ENCODE measurements at regions not wholly inside any gene's neighbourhood (a gene's known extent, or its start where the extent isn't known, plus 50 kb on each side); places are given as distances from the start of the nearest gene placed in this dataset.
"Not testable (repeated sequence)": the region's sequence is repeated elsewhere in the genome, so short reads cannot be mapped to it uniquely, and the experiment has no call there.

GRCh38 chr7:113349339-113349738 is 231.0 kb upstream of the SMIM30 start:
- no peak for TF ChIP-seq CTCF (IDR thresholded peaks at IDR 0.05)
- no peaks in the 10 kb centered on the region for H3K36me3 ChIP-seq
- ATAC-seq (no peak), DNase-seq (no peak)
- H3K4me1 ChIP-seq: no peaks in the 10 kb centered on the region
- H3K27me3 ChIP-seq: no peaks in the 10 kb centered on the region
- H3K4me3 ChIP-seq: no peak overlapping the region
- H3K27ac ChIP-seq: no peak overlapping the region
- intact Hi-C loops (cut with DNase I): no loop called here
- 83 to 94% methylated on average over 4 of the region's 4 CpGs for WGBS, 2 donors
- H3K9me3 ChIP-seq: peaks cover 0 to 3% (median 0%) of the 10 kb centered on the region in 11 donors

- H3K27me3 ChIP-seq: no peaks in the 10 kb centered on the region
- no peak overlapping the region for H3K27ac ChIP-seq
- intact Hi-C loops (cut with DNase I): no loop called here
- no peaks in the 10 kb centered on the region for H3K4me1 ChIP-seq
- TF ChIP-seq CTCF (IDR thresholded peaks at IDR 0.05): no peak
- WGBS, 2 donors: 81 to 92% methylated on average over 1 of the region's 1 CpG
- ATAC-seq: no peak
- H3K9me3 ChIP-seq: peaks cover 0 to 31% (median 0%) of the 10 kb centered on the region in 11 donors
- H3K36me3 ChIP-seq: no peaks in the 10 kb centered on the region
- H3K4me3 ChIP-seq: no peak overlapping the region
- DNase-seq: no peak
Observed at GRCh38 chr7:113339661-113340060, 221.3 kb upstream of the SMIM30 start.

GRCh38 chr7:113338071-113338696 is 219.8 kb upstream of the SMIM30 start:
- no peaks in the 10 kb centered on the region for H3K4me1 ChIP-seq
- peaks cover 0 to 38% (median 0%) of the 10 kb centered on the region in 11 donors for H3K9me3 ChIP-seq
- no peak overlapping the region for H3K27ac ChIP-seq
- no peaks in the 10 kb centered on the region for H3K27me3 ChIP-seq
- no peak for TF ChIP-seq CTCF (IDR thresholded peaks at IDR 0.05)
- DNase-seq (no peak), ATAC-seq (no peak)
- no peaks in the 10 kb centered on the region for H3K36me3 ChIP-seq
- WGBS, 2 donors: 83% methylated on average over 4 of the region's 4 CpGs
- intact Hi-C loops (cut with DNase I): no loop called here
- no peak overlapping the region for H3K4me3 ChIP-seq

GRCh38 chr7:113336838-113337237 is 218.5 kb upstream of the SMIM30 start:
- H3K27ac ChIP-seq; H3K27me3 ChIP-seq; H3K4me3 ChIP-seq; ATAC-seq; intact Hi-C loops (cut with DNase I); DNase-seq; H3K36me3 ChIP-seq; H3K4me1 ChIP-seq: not testable (repeated sequence)
- 86 to 88% methylated on average over 1 of the region's 1 CpG for WGBS, 2 donors
- H3K9me3 ChIP-seq: peaks cover 0 to 50% (median 0%) of the 10 kb centered on the region in 11 donors

- ATAC-seq (peak in 4 of 8 donors; percentile 57 to 75 (median 65)), DNase-seq (peak; percentile 12 to 16)
- Histone ChIP-seq H3K4me1 (no peaks in the 10 kb centered on the region), H3K27me3 (no peaks in the 10 kb centered on the region), H3K27ac (no peak overlapping the region), H3K9me3 (peaks cover 0 to 31% (median 0%) of the 10 kb centered on the region in 11 donors), H3K4me3 (no peak overlapping the region), H3K36me3 (no peaks in the 10 kb centered on the region)
- intact Hi-C loops (cut with DNase I): no loop called here
- TF ChIP-seq CTCF (IDR thresholded peaks at IDR 0.05): no peak
- WGBS, 2 donors: 51 to 60% methylated on average over 15 of the region's 15 CpGs
Observed at GRCh38 chr7:113331155-113331898, 213.0 kb upstream of the SMIM30 start.
